Heart left ventricle (tissue), 16 donors: ENCODE measurements at regions not wholly inside any gene's neighbourhood (a gene's known extent, or its start where the extent isn't known, plus 50 kb on each side); places are given as distances from the start of the nearest gene placed in this dataset.

ENCODE experiments used
- ATAC-seq, 4 donors: fragments of 200-7000 bp; cut with Tn5 transposase; one replicate each; pipeline ENCODE4 v1.9.1; 2020 to 2022; ENCODE audit warnings: moderate library complexity in 4 of 4, mild to moderate bottlenecking in 3 of 4, moderate number of reproducible peaks in 1 of 4
- DNase-seq, 5 donors: peaks; one replicate each; pipeline ENCODE4 v3.0.0-alpha.2; 2020
- H3K27ac ChIP-seq, 12 donors: fragments of 200-600 bp; sonication (generic) in 4 of 12; one replicate each; pipeline versions ENCODE4 v1.5.0 to v1.8.0; 2016 to 2022; ENCODE audit warnings: mild to moderate bottlenecking in 2 of 12
- H3K27me3 ChIP-seq, 9 donors: fragments of 200-600 bp; sonication (generic) in 2 of 9; one replicate each; pipeline versions ENCODE4 v1.5.1 to v1.8.0; 2016 to 2022; ENCODE audit warnings: mild to moderate bottlenecking in 3 of 9
- H3K36me3 ChIP-seq, 9 donors: fragments of 200-600 bp; sonication (generic) in 2 of 9; one replicate each; pipeline versions ENCODE4 v1.5.0 to v1.8.0; 2018 to 2022; ENCODE audit warnings: mild to moderate bottlenecking in 2 of 9
- H3K4me1 ChIP-seq, 12 donors: fragments of 200-600 bp; sonication (generic) in 4 of 12; one replicate each; pipeline versions ENCODE4 v1.5.0 to v1.8.0; 2016 to 2022; ENCODE audit warnings: mild to moderate bottlenecking in 3 of 12
- H3K4me3 ChIP-seq, 12 donors: fragments of 200-600 bp; sonication (generic) in 4 of 12; one replicate each; pipeline versions ENCODE4 v1.5.0 to v1.8.0; 2017 to 2022; ENCODE audit warnings: mild to moderate bottlenecking in 9 of 12, moderate library complexity in 4 of 12
- H3K9me3 ChIP-seq, 12 donors: fragments of 200-600 bp; sonication (generic) in 4 of 12; one replicate each; pipeline versions ENCODE4 v1.5.0 to v1.8.0; 2016 to 2022; ENCODE audit warnings: mild to moderate bottlenecking in 1 of 12
- CTCF ChIP-seq, 12 donors: fragments of 200-600 bp; sonication (generic) in 4 of 12; IDR thresholded peaks; one replicate each; pipeline versions ENCODE4 v1.5.0 to v1.8.0; 2018 to 2022; ENCODE audit warnings: antibody characterized with exemption in 12 of 12, mild to moderate bottlenecking in 5 of 12
- POLR2A ChIP-seq, 2 donors: fragments of 450-650 bp; IDR thresholded peaks; one replicate each; pipeline ENCODE4 v1.6.1; 2017; ENCODE audit warnings: antibody characterized with exemption in 2 of 2, mild to moderate bottlenecking in 2 of 2, moderate library complexity in 2 of 2
- WGBS, 4 donors: extraction: QIAGEN DNeasy Blood & Tissue Kit in 2 of 4; methylation state at CpG; one replicate each; pipeline versions ENCODE4 v1.1.5 to v1.1.7; 2013 to 2018; 5-methylcytosine and 5-hydroxymethylcytosine counted together
- intact Hi-C, 10 donors: fragments of 100-400 bp; cut with DNase I; formaldehyde crosslinking; loops; one replicate each; pipeline versions ENCODE4 v1.11.1 to v1.14.2; 2022
- donor health status: ischemic (EF 13 %, LVEDD 7.1; RV severe dilation, severe dysfunction).
- donor health status: healthy with polysubstance abuse.
- donor health status: DM: no; HTN: yes; CAD: no.
- donor health status: DM: no; HTN: no; CAD: no.
- donor health status: ischemic (EF 25% LVEDD 6.9; RV normal size, moderate dysfunction).
- donor health status: ischemic (EF 25% LVEDD 5.7; RV mildly dilated, moderate dysfunction).
- donor health status: healthy.
- donor health status: DM: yes; HTN: yes; CAD: no.
- donor health status: ischemic (EF 35%, LVEDD 5.7; RV mildly dilated, moderate dysfunction).
- donor health status: nonischemic (EF 11% LVEDD 7.7; RV severe dilation, severe dysfunction).
- donor health status: DM: yes; HTN: yes; CAD: no.
- donor health status: PGD.
- donor health status: ischemic (EF 29% LVEDD 5.4; RV normal size, mild dysfunction).
- donor health status: nonischemic (EF 23%, LVEDD 6.1; RV moderate dilation, normal function).

GRCh38 chr9:1531424-1531823 is 481.3 kb downstream of the DMRT2 start:
- intact Hi-C loops = no loop called here
- ATAC-seq (no peak), DNase-seq (no peak)
- Histone ChIP-seq H3K27ac (no peak overlapping the region), H3K27me3 (no peaks in the 10 kb centered on the region), H3K4me3 (no peak overlapping the region), H3K36me3 (no peaks in the 10 kb centered on the region), H3K9me3 (no peaks in the 10 kb centered on the region), H3K4me1 (no peaks in the 10 kb centered on the region)
- 38 to 55% (median 49%) methylated on average over 1 of the region's 1 CpG for WGBS, 4 donors
- no peak for TF ChIP-seq CTCF (IDR thresholded peaks at IDR 0.05)
- TF ChIP-seq POLR2A (IDR thresholded peaks at IDR 0.05) = no peak

GRCh38 chr9:1532171-1532570 is 482.0 kb downstream of the DMRT2 start:
- Histone ChIP-seq H3K27me3 (no peaks in the 10 kb centered on the region), H3K4me1 (no peaks in the 10 kb centered on the region), H3K9me3 (no peaks in the 10 kb centered on the region), H3K27ac (no peak overlapping the region), H3K4me3 (no peak overlapping the region), H3K36me3 (no peaks in the 10 kb centered on the region)
- ATAC-seq (no peak), DNase-seq (no peak)
- TF ChIP-seq POLR2A (IDR thresholded peaks at IDR 0.05) = no peak
- TF ChIP-seq CTCF (IDR thresholded peaks at IDR 0.05) = no peak
- intact Hi-C loops = no loop called here
- 63 to 67% (median 63%) methylated on average over 4 of the region's 4 CpGs for WGBS, 4 donors

GRCh38 chr9:1535051-1535450 is 480.1 kb upstream of the SMARCA2 start:
- no peaks in the 10 kb centered on the region for H3K9me3 ChIP-seq
- DNase-seq = no peak
- 76 to 81% (median 80%) methylated on average over 2 of the region's 2 CpGs for WGBS, 4 donors
- TF ChIP-seq CTCF (IDR thresholded peaks at IDR 0.05) (no peak), POLR2A (IDR thresholded peaks at IDR 0.05) (no peak)
- H3K4me3 ChIP-seq = no peak overlapping the region
- ATAC-seq = no peak
- H3K27ac ChIP-seq = no peak overlapping the region
- H3K27me3 ChIP-seq = no peaks in the 10 kb centered on the region
- no peaks in the 10 kb centered on the region for H3K4me1 ChIP-seq
- H3K36me3 ChIP-seq = no peaks in the 10 kb centered on the region
- intact Hi-C loops = no loop called here

GRCh38 chr9:1535599-1535998 is 479.5 kb upstream of the SMARCA2 start:
- Histone ChIP-seq H3K27me3 (no peaks in the 10 kb centered on the region), H3K4me3 (no peak overlapping the region), H3K27ac (no peak overlapping the region), H3K4me1 (no peaks in the 10 kb centered on the region), H3K9me3 (no peaks in the 10 kb centered on the region), H3K36me3 (no peaks in the 10 kb centered on the region)
- WGBS, 4 donors = 64 to 75% (median 72%) methylated on average over 2 of the region's 2 CpGs
- TF ChIP-seq POLR2A (IDR thresholded peaks at IDR 0.05) = no peak
- TF ChIP-seq CTCF (IDR thresholded peaks at IDR 0.05) = no peak
- DNase-seq = no peak
- no peak for ATAC-seq
- intact Hi-C loops = no loop called here
